ENCODE measurements at regions not wholly inside any gene's neighbourhood (a gene's known extent, or its start where the extent isn't known, plus 50 kb on each side); places are given as distances from the start of the nearest gene placed in this dataset.
A peak's percentile ranks its signal among the peaks of the same experiment; 100 is the strongest.

DNA sequence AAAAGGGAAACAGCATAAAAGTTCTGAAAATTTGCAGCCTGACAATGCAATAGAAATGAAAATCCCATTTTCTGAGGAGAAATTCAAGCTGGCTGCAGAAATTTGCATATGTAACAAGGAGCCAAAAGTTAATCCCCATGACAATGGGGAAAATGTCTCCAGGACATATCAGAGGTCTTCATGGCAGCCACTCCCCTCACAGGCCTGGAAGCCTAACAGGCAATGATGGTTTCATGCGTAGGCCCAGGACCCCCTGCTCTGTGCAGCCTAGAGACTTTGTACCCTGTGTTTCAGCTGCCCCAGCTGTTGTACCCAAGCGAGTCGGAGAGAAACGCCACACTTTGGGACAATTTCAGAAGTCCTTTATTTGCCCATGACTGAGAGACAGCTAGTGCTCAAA is 701.3 kb upstream of the KLHL1 start:
- ChIA-PET POLR2A (no interaction called here), CTCF (no interaction called here)
- Histone ChIP-seq H3K9me3 (ENCODE audit: control extremely low read depth in 1 of 5, control insufficient read depth in 4 of 5, insufficient read depth in 2 of 5, low read depth in 1 of 5, low read length in 4 of 5) (peaks cover 0 to 6% (median 0%) of the 10 kb centered on the region in 5 experiments), H3K4me3 (ENCODE audit: control insufficient read depth in 1 of 7, extremely low read depth in 1 of 7, insufficient read depth in 4 of 7, low read depth in 2 of 7, low read length in 6 of 7) (no peak overlapping the region), H3K4me1 (ENCODE audit: control extremely low read depth in 1 of 4, control insufficient read depth in 4 of 4, insufficient read depth in 4 of 4, low read length in 3 of 4) (no peaks in the 10 kb centered on the region), H3K36me3 (ENCODE audit: control insufficient read depth in 4 of 4, insufficient read depth in 4 of 4, low read length in 3 of 4) (no peaks in the 10 kb centered on the region), H3K27me3 (replicated peaks in 2 of 5; ENCODE audit: control insufficient read depth in 4 of 5, insufficient read depth in 5 of 5, low read length in 4 of 5) (no peaks in the 10 kb centered on the region), H3K27ac (ENCODE audit: insufficient read depth in 1 of 2, low read depth in 1 of 2, low read length in 2 of 2, poor library complexity in 1 of 2, severe bottlenecking in 2 of 2) (no peak overlapping the region)
- WGBS (ENCODE audit: insufficient coverage), result 100% methylated on average over 4 of the region's 4 CpGs
- DNase-seq, result no peak

DNA sequence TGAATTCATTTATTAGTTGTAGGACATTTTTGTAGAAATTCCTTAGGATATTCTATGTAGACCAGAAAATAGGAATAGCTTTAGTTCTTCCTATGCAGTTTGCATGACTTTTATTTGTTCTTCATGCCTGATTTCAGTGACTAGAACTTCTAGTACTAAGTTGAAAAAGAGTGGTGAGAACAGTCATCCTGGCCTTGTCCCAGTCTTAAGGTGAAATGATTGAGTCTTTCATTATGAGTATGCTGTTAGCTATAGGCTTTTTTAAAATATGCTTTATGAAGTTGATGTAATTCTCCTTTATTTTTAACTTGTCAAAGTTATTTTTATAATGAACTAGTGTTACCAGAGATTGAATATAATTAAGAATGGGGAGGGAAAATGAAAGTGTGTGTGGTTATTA is 690.1 kb upstream of the KLHL1 start:
- CTCF ChIA-PET, result interaction anchor here (1.2 kb wide), 1 partner anchor 16 kb away, joined by 3 read pairs; no protein-coding TSS in a partner anchor
- H3K27me3 ChIP-seq (replicated peaks in 2 of 5; ENCODE audit: control insufficient read depth in 4 of 5, insufficient read depth in 5 of 5, low read length in 4 of 5), result no peaks in the 10 kb centered on the region
- no peak overlapping the region for H3K4me3 ChIP-seq (ENCODE audit: control insufficient read depth in 1 of 7, extremely low read depth in 1 of 7, insufficient read depth in 4 of 7, low read depth in 2 of 7, low read length in 6 of 7)
- no peak for DNase-seq
- POLR2A ChIA-PET, result no interaction called here
- H3K4me1 ChIP-seq (ENCODE audit: control extremely low read depth in 1 of 4, control insufficient read depth in 4 of 4, insufficient read depth in 4 of 4, low read length in 3 of 4), result no peaks in the 10 kb centered on the region
- H3K36me3 ChIP-seq (ENCODE audit: control insufficient read depth in 4 of 4, insufficient read depth in 4 of 4, low read length in 3 of 4), result no peaks in the 10 kb centered on the region
- H3K27ac ChIP-seq (ENCODE audit: insufficient read depth in 1 of 2, low read depth in 1 of 2, low read length in 2 of 2, poor library complexity in 1 of 2, severe bottlenecking in 2 of 2), result no peak overlapping the region
- no peaks in the 10 kb centered on the region for H3K9me3 ChIP-seq (ENCODE audit: control extremely low read depth in 1 of 5, control insufficient read depth in 4 of 5, insufficient read depth in 2 of 5, low read depth in 1 of 5, low read length in 4 of 5)

DNA sequence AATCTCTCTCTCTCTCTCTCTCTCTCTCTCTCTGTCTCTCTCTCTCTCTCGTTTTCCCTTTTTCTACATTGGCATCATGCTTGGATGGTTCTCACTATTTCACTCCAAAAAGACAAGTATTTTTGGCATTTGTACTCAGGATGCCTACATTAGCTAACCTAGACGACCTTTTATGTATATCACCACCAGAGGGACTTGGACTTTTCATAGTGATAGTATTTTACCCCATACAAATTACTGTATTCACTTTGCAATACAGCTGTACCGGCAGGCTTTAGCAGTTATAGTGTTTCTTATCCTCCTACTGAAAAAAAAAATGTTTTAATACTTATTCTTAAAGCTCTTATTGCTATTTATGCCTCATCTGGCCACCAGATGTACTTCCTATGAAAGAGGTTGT is 687.2 kb upstream of the KLHL1 start:
- DNase-seq, result peak in 2 of 3 donors; percentile 30 to 49
- no peaks in the 10 kb centered on the region for H3K27me3 ChIP-seq (replicated peaks in 2 of 5; ENCODE audit: control insufficient read depth in 4 of 5, insufficient read depth in 5 of 5, low read length in 4 of 5)
- no peak overlapping the region for H3K4me3 ChIP-seq (ENCODE audit: control insufficient read depth in 1 of 7, extremely low read depth in 1 of 7, insufficient read depth in 4 of 7, low read depth in 2 of 7, low read length in 6 of 7)
- H3K36me3 ChIP-seq (ENCODE audit: control insufficient read depth in 4 of 4, insufficient read depth in 4 of 4, low read length in 3 of 4), result no peaks in the 10 kb centered on the region
- CTCF ChIA-PET, result interaction anchor here (1.5 kb wide), 1 partner anchor 168 kb away, joined by 4 read pairs; no protein-coding TSS in a partner anchor
- H3K27ac ChIP-seq (ENCODE audit: insufficient read depth in 1 of 2, low read depth in 1 of 2, low read length in 2 of 2, poor library complexity in 1 of 2, severe bottlenecking in 2 of 2), result no peak overlapping the region
- POLR2A ChIA-PET, result no interaction called here
- no peaks in the 10 kb centered on the region for H3K9me3 ChIP-seq (ENCODE audit: control extremely low read depth in 1 of 5, control insufficient read depth in 4 of 5, insufficient read depth in 2 of 5, low read depth in 1 of 5, low read length in 4 of 5)
- WGBS (ENCODE audit: insufficient coverage), result 38% methylated on average over 2 of the region's 3 CpGs
- H3K4me1 ChIP-seq (ENCODE audit: control extremely low read depth in 1 of 4, control insufficient read depth in 4 of 4, insufficient read depth in 4 of 4, low read length in 3 of 4), result no peaks in the 10 kb centered on the region

DNA sequence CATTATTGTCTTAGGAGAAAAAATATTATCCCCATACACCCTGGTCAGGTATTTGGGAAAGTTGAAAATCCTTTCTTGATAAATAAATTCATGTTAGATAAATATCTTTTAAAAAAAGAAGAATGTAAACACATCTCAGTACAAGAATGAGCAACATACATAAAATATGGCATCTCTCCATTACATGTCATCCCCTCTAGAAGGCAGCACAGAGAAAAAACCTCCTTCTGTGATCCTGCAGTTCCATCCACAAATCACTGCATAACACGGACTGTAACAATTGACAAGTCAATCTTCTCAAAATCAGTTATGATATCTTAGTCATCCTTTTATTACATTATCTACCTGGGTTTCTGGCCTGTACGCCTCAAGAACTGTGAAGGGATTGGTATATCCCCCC is 683.9 kb upstream of the KLHL1 start:
- DNase-seq, result no peak
- no peaks in the 10 kb centered on the region for H3K9me3 ChIP-seq (ENCODE audit: control extremely low read depth in 1 of 5, control insufficient read depth in 4 of 5, insufficient read depth in 2 of 5, low read depth in 1 of 5, low read length in 4 of 5)
- H3K4me1 ChIP-seq (ENCODE audit: control extremely low read depth in 1 of 4, control insufficient read depth in 4 of 4, insufficient read depth in 4 of 4, low read length in 3 of 4), result no peaks in the 10 kb centered on the region
- no peak overlapping the region for H3K27ac ChIP-seq (ENCODE audit: insufficient read depth in 1 of 2, low read depth in 1 of 2, low read length in 2 of 2, poor library complexity in 1 of 2, severe bottlenecking in 2 of 2)
- CTCF ChIA-PET, result no interaction called here
- 94% methylated on average over 2 of the region's 2 CpGs for WGBS (ENCODE audit: insufficient coverage)
- POLR2A ChIA-PET, result no interaction called here
- H3K36me3 ChIP-seq (ENCODE audit: control insufficient read depth in 4 of 4, insufficient read depth in 4 of 4, low read length in 3 of 4), result no peaks in the 10 kb centered on the region
- H3K4me3 ChIP-seq (ENCODE audit: control insufficient read depth in 1 of 7, extremely low read depth in 1 of 7, insufficient read depth in 4 of 7, low read depth in 2 of 7, low read length in 6 of 7), result no peak overlapping the region
- no peaks in the 10 kb centered on the region for H3K27me3 ChIP-seq (replicated peaks in 2 of 5; ENCODE audit: control insufficient read depth in 4 of 5, insufficient read depth in 5 of 5, low read length in 4 of 5)

DNA sequence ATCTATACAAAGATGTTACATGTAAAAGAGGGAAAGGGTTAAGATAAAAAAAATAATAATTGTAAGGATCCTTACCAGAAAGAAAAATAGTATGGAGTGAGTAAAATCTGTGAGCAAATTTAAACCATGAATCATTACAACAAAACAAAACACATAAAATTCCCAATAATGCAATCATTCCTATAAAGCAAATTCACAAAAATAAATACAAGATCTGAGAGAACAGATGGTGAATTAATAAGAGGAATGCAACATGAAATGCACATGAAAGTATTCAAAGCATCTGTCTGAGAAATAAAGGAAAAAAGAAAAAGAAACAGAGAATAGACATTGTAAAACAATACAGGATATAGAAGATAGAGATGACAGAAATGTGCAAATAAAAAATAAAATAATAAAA is 681.5 kb upstream of the KLHL1 start:
- Histone ChIP-seq H3K4me1 (ENCODE audit: control extremely low read depth in 1 of 4, control insufficient read depth in 4 of 4, insufficient read depth in 4 of 4, low read length in 3 of 4) (no peaks in the 10 kb centered on the region), H3K27ac (ENCODE audit: insufficient read depth in 1 of 2, low read depth in 1 of 2, low read length in 2 of 2, poor library complexity in 1 of 2, severe bottlenecking in 2 of 2) (no peak overlapping the region), H3K4me3 (ENCODE audit: control insufficient read depth in 1 of 7, extremely low read depth in 1 of 7, insufficient read depth in 4 of 7, low read depth in 2 of 7, low read length in 6 of 7) (no peak overlapping the region), H3K36me3 (ENCODE audit: control insufficient read depth in 4 of 4, insufficient read depth in 4 of 4, low read length in 3 of 4) (no peaks in the 10 kb centered on the region), H3K9me3 (ENCODE audit: control extremely low read depth in 1 of 5, control insufficient read depth in 4 of 5, insufficient read depth in 2 of 5, low read depth in 1 of 5, low read length in 4 of 5) (no peaks in the 10 kb centered on the region), H3K27me3 (replicated peaks in 2 of 5; ENCODE audit: control insufficient read depth in 4 of 5, insufficient read depth in 5 of 5, low read length in 4 of 5) (no peaks in the 10 kb centered on the region)
- CTCF ChIA-PET, result no interaction called here
- POLR2A ChIA-PET, result no interaction called here
- DNase-seq, result no peak

DNA sequence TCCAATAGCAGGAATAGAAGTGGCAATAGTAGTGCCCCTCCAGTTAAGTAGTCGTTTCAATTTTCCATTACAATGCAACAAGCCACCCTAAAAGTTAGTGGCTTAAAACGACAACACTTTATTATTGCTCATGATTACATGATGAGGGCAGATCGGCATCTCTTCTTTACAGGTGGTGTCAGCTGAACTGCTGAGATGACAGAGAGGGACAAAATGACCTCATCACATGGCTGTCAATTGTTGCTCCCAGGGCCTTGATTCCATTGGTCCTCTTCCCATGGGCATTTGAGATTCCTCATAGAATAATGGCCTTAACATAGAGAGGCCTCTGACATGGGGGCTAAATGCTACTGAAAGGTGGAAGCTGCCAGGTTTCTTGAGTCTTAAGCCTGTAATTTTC is 679.8 kb upstream of the KLHL1 start:
- WGBS (ENCODE audit: insufficient coverage), result 100% methylated on average over 1 of the region's 3 CpGs
- Histone ChIP-seq H3K4me3 (ENCODE audit: control insufficient read depth in 1 of 7, extremely low read depth in 1 of 7, insufficient read depth in 4 of 7, low read depth in 2 of 7, low read length in 6 of 7) (no peak overlapping the region), H3K9me3 (ENCODE audit: control extremely low read depth in 1 of 5, control insufficient read depth in 4 of 5, insufficient read depth in 2 of 5, low read depth in 1 of 5, low read length in 4 of 5) (no peaks in the 10 kb centered on the region), H3K4me1 (ENCODE audit: control extremely low read depth in 1 of 4, control insufficient read depth in 4 of 4, insufficient read depth in 4 of 4, low read length in 3 of 4) (no peaks in the 10 kb centered on the region), H3K27ac (ENCODE audit: insufficient read depth in 1 of 2, low read depth in 1 of 2, low read length in 2 of 2, poor library complexity in 1 of 2, severe bottlenecking in 2 of 2) (no peak overlapping the region), H3K36me3 (ENCODE audit: control insufficient read depth in 4 of 4, insufficient read depth in 4 of 4, low read length in 3 of 4) (no peaks in the 10 kb centered on the region), H3K27me3 (replicated peaks in 2 of 5; ENCODE audit: control insufficient read depth in 4 of 5, insufficient read depth in 5 of 5, low read length in 4 of 5) (no peaks in the 10 kb centered on the region)
- ChIA-PET POLR2A (no interaction called here), CTCF (interaction anchor here (0.6 kb wide), 1 partner anchor 191 kb away, joined by 3 read pairs; no protein-coding TSS in a partner anchor)
- no peak for DNase-seq

DNA sequence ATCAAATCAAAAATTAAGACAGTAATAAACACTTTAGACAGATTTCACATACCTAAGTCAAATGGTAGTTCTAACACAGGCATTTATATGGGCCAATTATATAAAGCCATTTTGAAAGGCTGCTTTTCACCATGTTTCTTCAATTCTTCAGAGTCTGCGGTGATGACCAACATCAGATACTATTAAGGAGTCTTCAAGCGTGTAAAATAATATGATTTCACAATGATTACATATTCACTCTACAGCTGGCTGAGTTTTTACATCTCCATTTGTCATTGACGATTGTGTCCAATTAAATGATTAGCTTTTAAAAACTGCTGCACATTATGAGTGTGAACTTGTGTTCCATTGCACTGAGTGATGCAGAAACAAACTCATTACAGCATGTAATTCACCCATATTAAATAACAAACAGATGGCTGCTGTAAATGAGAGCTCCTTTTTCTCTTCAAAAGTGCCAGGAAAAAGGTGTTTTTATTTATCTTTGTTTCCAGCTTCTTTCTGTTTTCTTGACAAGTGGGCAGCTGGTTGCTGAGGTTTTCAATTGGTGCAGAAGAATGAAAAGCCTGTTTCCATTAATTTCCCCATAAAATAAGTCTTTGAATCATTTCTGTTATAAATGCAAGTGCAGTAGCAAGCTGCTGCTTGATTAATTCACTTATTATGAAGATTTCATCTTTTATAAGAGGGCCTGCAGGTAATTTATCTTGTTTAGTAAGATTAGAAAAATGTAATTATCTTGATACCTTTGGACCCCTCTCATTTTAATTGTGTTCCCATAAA is 676.1 kb upstream of the KLHL1 start:
- Histone ChIP-seq H3K27ac (ENCODE audit: insufficient read depth in 1 of 2, low read depth in 1 of 2, low read length in 2 of 2, poor library complexity in 1 of 2, severe bottlenecking in 2 of 2) (no peak overlapping the region), H3K27me3 (replicated peaks in 2 of 5; ENCODE audit: control insufficient read depth in 4 of 5, insufficient read depth in 5 of 5, low read length in 4 of 5) (no peaks in the 10 kb centered on the region), H3K4me3 (ENCODE audit: control insufficient read depth in 1 of 7, extremely low read depth in 1 of 7, insufficient read depth in 4 of 7, low read depth in 2 of 7, low read length in 6 of 7) (no peak overlapping the region), H3K4me1 (ENCODE audit: control extremely low read depth in 1 of 4, control insufficient read depth in 4 of 4, insufficient read depth in 4 of 4, low read length in 3 of 4) (no peaks in the 10 kb centered on the region), H3K36me3 (ENCODE audit: control insufficient read depth in 4 of 4, insufficient read depth in 4 of 4, low read length in 3 of 4) (no peaks in the 10 kb centered on the region), H3K9me3 (ENCODE audit: control extremely low read depth in 1 of 5, control insufficient read depth in 4 of 5, insufficient read depth in 2 of 5, low read depth in 1 of 5, low read length in 4 of 5) (no peaks in the 10 kb centered on the region)
- ChIA-PET POLR2A (no interaction called here), CTCF (no interaction called here)
- no peak for DNase-seq
- no CpG with 5 or more reads among the region's 3 CpGs for WGBS (ENCODE audit: insufficient coverage)
